T47D (cell line): ENCODE measurements at regions not wholly inside any gene's neighbourhood (a gene's known extent, or its start where the extent isn't known, plus 50 kb on each side); places are given as distances from the start of the nearest gene placed in this dataset.

ENCODE experiments used
- DNase-seq, 2 experiments: peaks; one replicate each; pipeline versions ENCODE4 v3.0.0 to v3.0.0-alpha.2; 2011 to 2012; ENCODE audit warnings: low read depth in 1 of 2, low spot score in 1 of 2
- JUND ChIP-seq: IDR thresholded peaks from 2 replicates; pipeline ENCODE4 v1.6.1; 2012; ENCODE audit warnings: low read depth
- in situ Hi-C: cut with HindIII; loops from 2 replicates; pipeline ENCODE4 v1.10.0; 2016; ENCODE audit warnings: low sequenced_read_pairs, low pct_unique_long_range_greater_than_20kb

DNA sequence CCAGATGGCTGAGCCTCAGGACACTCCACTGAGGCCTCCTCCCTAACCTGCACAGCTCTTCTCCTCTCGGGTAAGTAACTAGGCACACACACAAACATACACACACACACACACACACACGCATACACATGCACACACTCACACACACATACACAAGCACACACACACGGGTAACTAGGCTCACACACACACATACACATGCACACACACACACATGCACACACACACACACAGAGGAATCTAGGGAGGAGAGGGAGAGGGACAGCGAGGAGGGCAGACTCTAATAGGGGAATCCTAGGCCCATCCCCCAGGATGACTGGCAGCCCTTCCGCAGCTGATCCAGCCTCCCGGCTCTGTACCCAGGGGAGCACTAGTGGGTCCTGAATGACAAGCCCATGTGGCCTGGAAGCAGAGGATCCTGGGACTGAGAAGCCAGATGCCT lies 177.4 kb upstream of the LINGO1 start:
- in situ Hi-C loops = no loop called here
- no peak for DNase-seq
- TF ChIP-seq JUND = no peak

DNA sequence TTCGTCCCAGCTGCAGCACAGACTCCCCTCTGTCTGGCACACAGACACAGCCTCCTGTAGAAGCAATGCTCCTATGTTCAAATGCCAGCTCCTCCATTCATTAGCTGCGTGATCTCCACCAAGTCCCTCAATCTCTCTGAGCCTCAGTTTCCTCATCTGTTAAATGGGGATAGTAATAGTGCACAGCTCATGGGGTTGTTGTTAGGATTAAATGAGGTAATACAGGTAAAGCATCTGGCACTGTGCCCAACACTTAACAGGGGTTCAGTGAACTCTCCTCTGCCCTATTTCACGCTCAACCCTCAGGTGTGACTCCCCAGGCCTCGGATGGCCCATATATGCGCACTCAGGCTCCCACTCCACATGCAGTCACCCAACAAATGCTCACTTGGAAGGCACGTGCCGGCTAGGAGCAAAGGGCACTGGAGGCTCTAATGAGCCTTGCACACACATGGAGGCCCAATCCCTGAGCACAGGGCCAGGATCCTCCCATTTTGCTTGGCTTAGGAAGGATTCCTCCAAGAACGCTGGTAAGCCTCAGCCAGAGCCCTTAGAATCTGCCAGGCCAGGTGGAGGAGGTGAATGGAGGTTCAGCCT lies 176.0 kb upstream of the LINGO1 start:
- no peak for DNase-seq
- in situ Hi-C loops = no loop called here
- TF ChIP-seq JUND = no peak

- no peak for DNase-seq
Observed at GRCh38 chr15:77808075-77808474, 175.4 kb upstream of the LINGO1 start.

DNA sequence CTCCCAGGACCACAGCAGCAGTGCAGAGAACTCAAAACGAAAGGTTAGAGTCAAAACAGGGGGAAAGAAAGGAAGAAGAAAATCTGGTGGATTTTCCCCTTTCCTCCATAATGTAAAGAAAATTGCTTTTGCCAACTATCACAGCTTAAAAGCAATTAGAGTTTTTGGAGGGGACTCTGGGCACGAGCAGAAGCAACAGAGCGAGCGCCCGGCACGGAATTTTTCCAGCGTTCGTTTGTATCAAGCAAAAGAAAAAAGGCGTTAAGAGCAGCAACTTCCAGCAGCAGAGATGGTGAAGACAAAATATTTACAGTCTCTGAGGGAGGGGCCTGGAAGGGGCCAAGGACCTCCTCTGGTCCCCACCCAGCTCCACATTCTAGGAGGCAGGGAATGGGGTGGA lies 174.9 kb upstream of the LINGO1 start:
- TF ChIP-seq JUND = no peak
- no peak for DNase-seq
- in situ Hi-C loops = no loop called here

More at GRCh38 chr15:77808075-77808474, 175.4 kb upstream of the LINGO1 start:
- TF ChIP-seq JUND = no peak
- in situ Hi-C loops = no loop called here

DNA sequence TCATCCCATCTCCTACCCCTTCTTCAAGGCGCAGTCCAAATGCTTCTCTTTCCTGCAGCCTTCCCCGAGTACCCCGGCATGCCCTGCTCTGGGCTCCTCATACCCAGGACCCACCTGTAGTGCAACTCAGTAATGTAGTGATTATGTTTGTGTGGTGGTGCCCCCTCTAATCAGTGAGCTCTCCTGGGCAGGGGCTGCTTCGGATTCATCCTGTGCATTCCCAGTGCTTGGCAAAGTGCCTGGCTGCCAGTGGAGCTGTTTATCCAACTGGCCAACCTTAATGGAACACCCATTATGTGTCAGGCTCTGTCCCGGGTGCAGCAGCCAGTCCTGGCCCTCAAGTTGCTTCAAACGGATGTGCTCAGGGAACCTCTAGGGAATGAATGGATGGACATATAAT lies 174.4 kb upstream of the LINGO1 start:
- in situ Hi-C loops = no loop called here
- DNase-seq = no peak
- TF ChIP-seq JUND = no peak

- TF ChIP-seq JUND = no peak
- no peak for DNase-seq
- in situ Hi-C loops = no loop called here
Observed at GRCh38 chr15:77804210-77804609, 171.5 kb upstream of the LINGO1 start.

DNA sequence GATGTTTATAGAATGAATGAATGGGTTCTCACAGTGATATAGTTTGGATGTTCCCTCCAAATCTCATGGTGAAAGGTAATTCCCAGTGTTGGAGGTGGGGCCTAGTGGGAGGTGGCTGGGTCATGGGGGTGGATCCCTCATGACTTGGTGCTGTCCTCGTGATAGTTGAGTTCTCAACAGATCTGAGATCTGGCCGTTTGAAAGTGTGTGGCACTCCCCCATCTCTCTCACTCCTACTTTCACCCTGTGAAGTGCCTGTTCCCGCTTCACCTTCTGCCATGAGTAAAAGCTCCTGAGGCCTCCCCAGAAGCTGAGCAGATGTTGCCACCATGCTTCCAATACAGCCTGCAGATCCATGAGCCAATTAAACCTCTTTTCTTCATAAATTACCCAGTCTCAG lies 170.8 kb upstream of the LINGO1 start:
- TF ChIP-seq JUND = no peak
- in situ Hi-C loops = no loop called here
- no peak for DNase-seq

- in situ Hi-C loops = no loop called here
- DNase-seq = no peak
Observed at GRCh38 chr15:77800305-77800704, 167.6 kb upstream of the LINGO1 start.

DNA sequence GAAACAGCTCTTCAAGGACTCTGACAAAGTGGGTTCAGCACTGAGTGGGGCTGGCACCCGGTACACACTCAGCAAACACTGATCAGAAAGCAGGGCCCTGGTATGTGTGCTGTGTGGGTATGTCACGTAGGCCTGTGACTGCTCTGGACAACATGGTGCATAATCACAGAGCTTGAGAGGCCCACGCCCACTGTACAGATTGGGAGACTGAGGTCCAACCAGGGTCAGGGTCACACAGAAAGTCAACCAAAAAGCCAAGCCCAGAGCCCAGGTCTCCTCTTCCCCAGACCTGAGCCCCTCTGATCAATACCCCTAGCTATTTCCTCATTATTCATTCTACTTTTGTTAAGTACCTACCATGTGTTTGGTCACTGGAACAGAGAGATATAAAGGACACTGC lies 166.1 kb upstream of the LINGO1 start:
- TF ChIP-seq JUND = no peak

More at GRCh38 chr15:77800305-77800704, 167.6 kb upstream of the LINGO1 start:
- no peak for TF ChIP-seq JUND

DNA sequence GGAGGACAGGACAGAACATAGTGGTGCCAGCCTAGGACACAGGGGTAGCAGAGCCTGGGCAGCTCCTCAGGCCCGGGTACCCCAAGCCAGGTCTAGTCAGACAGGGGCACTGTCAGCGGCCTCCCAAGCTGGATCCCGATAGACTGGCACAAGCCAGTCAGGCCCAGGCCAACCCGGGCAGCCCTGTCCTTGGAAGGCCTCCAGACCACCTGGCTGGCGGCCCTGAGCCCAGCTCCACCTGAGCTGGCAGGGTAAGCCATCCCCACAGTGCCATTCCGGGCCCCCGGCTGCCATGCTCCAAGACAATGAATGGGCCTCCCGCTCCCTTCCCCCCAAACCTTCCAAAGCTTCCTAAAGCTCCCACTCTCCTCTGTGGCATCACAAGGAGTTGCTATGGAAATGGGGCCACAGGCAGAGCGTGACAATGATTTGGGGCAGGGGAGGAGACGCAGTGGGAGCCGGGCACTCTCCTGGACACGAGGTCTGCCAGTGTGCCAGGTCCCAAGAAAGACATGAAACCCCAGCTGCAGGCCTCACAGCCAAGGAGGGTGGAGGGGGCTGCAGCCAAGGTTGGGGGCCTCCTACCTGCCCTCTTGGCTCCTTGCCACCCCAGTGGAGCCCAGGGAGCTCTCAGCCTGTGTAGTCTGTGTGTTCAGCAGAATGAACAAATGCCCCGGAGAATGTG lies 165.6 kb upstream of the LINGO1 start:
- in situ Hi-C loops = no loop called here
- no peak for DNase-seq
- no peak for TF ChIP-seq JUND

More for the DNA sequence above, 166.1 kb upstream of the LINGO1 start:
- no peak for DNase-seq
- in situ Hi-C loops = no loop called here

DNA sequence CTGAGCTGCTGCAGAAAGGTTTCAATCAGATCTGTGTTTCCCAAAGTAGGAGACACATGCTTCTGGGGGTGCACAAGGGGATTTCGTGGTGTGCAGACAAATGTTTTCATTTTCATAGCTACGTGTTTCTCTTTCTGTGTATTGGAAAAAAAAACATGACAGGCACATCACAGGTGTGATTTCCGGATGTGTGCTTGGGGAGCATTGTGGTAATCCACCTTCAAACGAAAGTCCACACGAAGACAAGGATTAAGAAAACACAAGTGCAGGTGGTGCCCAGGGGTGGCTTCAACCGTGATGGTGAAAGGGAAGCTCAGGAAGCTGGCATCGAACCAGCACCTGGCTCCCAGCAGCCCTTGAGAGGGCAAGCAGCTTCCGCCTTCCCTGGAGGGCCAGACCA lies 164.6 kb upstream of the LINGO1 start:
- no peak for DNase-seq
- no peak for TF ChIP-seq JUND
- in situ Hi-C loops = no loop called here

DNA sequence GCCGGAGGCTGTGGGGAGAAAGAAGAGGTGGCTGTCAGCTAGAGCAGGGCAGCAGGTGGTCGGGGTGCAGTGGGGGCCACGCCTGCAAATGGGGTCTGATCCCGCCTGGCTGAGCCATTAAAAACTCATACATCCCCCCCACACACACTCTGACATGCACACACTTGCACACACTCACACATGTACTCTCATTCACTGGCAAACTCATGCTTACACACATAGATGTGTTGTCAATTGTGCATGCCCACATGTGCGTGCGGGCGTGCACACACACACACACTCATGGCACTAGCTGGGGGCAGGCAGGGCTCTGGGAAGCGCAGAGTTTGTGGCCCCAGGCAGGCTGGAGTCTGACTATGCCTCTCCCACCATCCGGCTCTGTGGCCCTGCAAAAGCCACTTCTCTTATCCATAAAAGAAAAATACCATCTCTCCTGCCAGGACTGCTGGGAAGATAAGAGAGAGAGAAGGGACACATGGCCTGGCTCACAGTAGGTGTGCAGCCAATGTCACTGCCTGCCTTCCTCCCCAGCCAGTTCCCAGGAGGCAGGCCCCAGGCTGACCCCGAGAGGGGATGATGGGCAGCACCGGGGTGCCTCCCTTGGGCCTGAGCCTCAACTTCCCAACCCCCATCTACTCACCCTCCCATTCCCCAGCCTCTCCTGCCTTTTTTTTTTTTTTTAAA lies 163.5 kb upstream of the LINGO1 start:
- DNase-seq = no peak
- in situ Hi-C loops = no loop called here
- no peak for TF ChIP-seq JUND

DNA sequence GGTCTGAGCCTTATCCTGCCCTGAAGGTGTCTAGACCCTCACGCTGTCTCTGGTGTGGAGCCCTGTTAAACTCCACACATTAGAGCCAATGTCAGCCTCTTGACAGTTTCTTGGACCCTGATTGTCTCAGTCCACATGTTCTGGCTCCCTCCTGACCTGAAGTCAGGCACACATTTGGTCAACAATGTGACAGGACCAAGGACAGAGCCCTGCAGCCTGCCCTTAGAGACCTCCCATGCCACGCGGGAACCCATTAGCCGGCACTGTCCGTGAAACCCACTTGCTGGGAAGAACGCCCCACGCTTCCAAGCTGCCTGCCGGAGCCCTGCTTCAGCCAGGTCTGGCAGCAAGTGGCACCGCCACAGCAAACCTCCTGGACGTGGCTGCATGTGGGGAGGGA lies 162.7 kb upstream of the LINGO1 start:
- in situ Hi-C loops = no loop called here
- TF ChIP-seq JUND = no peak
- DNase-seq = no peak
